RWPE2 (cell line): ENCODE measurements at regions not wholly inside any gene's neighbourhood (a gene's known extent, or its start where the extent isn't known, plus 50 kb on each side); places are given as distances from the start of the nearest gene placed in this dataset.
"Not testable (repeated sequence)": the region's sequence is repeated elsewhere in the genome, so short reads cannot be mapped to it uniquely, and the experiment has no call there.

ENCODE experiments used
- ATAC-seq: fragments of 200-7000 bp; cut with Tn5 transposase; 3 replicates; pipeline ENCODE4 v1.9.1; 2021; ENCODE audit warnings: low read depth
- DNase-seq: peaks from one replicate; pipeline ENCODE4 v3.0.0-alpha.2; 2020; ENCODE audit warnings: low spot score
- H3K27ac ChIP-seq: fragments of 450-650 bp; 2 replicates; pipeline ENCODE4 v1.5.1; 2017; ENCODE audit warnings: mild to moderate bottlenecking; ENCODE audit not compliant: poor library complexity, severe bottlenecking
- H3K27me3 ChIP-seq: fragments of 250-450 bp; sonication (Bioruptor Pico); 2 replicates; pipeline ENCODE4 v1.5.1; 2021; ENCODE audit warnings: mild to moderate bottlenecking, moderate library complexity; ENCODE audit not compliant: insufficient read depth, poor library complexity, severe bottlenecking
- H3K36me3 ChIP-seq: fragments of 250-450 bp; sonication (Bioruptor Pico); 2 replicates; pipeline ENCODE4 v1.5.1; 2020; ENCODE audit warnings: low read depth, mild to moderate bottlenecking, moderate library complexity
- H3K4me1 ChIP-seq: fragments of 250-450 bp; sonication (Bioruptor Pico); 2 replicates; pipeline ENCODE4 v1.5.1; 2021; ENCODE audit warnings: mild to moderate bottlenecking, moderate library complexity; ENCODE audit not compliant: insufficient read depth, poor library complexity, severe bottlenecking
- H3K4me3 ChIP-seq: fragments of 250-450 bp; sonication (Bioruptor Pico); 2 replicates; pipeline ENCODE4 v1.5.1; 2021; ENCODE audit warnings: mild to moderate bottlenecking, moderate library complexity; ENCODE audit not compliant: severe bottlenecking
- H3K9me3 ChIP-seq: fragments of 250-450 bp; sonication (Bioruptor Pico); 2 replicates; pipeline ENCODE4 v1.5.1; 2021; ENCODE audit warnings: mild to moderate bottlenecking, moderate library complexity; ENCODE audit not compliant: severe bottlenecking
- CTCF ChIP-seq: fragments of 450-650 bp; IDR thresholded peaks from one replicate; pipeline ENCODE4 v1.5.1; 2017; ENCODE audit warnings: mild to moderate bottlenecking, moderate library complexity; ENCODE audit not compliant: poor library complexity, severe bottlenecking

DNA sequence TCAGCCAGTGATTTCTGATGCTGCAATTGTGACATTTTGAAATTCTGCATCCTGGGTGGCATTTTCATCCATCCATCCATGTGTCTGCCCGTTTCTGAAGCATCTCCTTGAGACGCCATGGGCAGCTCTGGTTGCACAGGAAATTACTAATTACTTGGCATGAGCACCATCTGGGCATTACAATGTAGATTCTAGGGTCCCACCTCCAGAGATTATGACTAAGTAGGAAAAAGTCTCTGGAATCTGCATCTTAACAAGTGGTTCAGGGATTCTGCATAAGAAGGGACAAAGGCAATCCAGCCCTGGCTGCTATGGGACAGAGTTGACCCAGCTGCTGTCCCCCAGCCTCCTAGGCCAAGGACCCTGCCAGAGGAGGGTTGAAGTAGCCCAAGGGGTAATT is 65.3 kb downstream of the CUZD1 start:
- H3K27me3 ChIP-seq, result no peaks in the 10 kb centered on the region
- H3K27ac ChIP-seq, result no peak overlapping the region
- H3K4me1 ChIP-seq, result peaks cover 5% of the 10 kb centered on the region
- H3K4me3 ChIP-seq, result no peak overlapping the region
- H3K9me3 ChIP-seq, result no peaks in the 10 kb centered on the region
- no peaks in the 10 kb centered on the region for H3K36me3 ChIP-seq
- ATAC-seq, result peak; percentile 98
- no peak for DNase-seq
- TF ChIP-seq CTCF, result no peak

DNA sequence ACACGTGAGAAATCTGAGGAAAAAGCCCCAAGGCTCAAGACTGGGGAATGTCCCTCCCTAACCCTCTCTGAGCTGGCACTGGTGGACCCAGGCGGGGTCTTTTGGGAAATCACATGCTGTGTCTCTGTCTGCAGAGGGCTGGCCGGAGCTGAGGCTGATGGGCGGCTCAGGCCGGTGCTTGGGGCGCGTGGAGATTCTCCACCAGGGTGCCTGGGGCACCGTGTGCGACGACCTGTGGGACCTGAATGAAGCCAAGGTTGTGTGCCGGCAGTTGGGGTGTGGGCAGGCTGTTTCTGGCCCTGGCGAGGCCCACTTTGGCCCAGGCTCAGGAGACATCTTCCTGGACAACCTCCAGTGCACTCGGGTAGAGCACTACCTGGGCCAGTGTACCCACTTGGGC is 65.7 kb downstream of the CUZD1 start:
- peaks cover 5% of the 10 kb centered on the region for H3K4me1 ChIP-seq
- DNase-seq (no peak), ATAC-seq (peak; percentile 20; the same call in 2 of the 3 replicates)
- no peak for TF ChIP-seq CTCF
- no peaks in the 10 kb centered on the region for H3K27me3 ChIP-seq
- no peaks in the 10 kb centered on the region for H3K9me3 ChIP-seq
- H3K4me3 ChIP-seq, result no peak overlapping the region
- no peaks in the 10 kb centered on the region for H3K36me3 ChIP-seq
- H3K27ac ChIP-seq, result no peak overlapping the region

GRCh38 chr10:122777515-122778059 is 68.1 kb downstream of the CUZD1 start:
- DNase-seq (no peak), ATAC-seq (no peak)
- TF ChIP-seq CTCF, result no peak
- H3K27me3 ChIP-seq, result peaks cover 3% of the 10 kb centered on the region
- no peak overlapping the region for H3K27ac ChIP-seq
- no peaks in the 10 kb centered on the region for H3K9me3 ChIP-seq
- H3K4me3 ChIP-seq, result no peak overlapping the region
- peaks cover 5% of the 10 kb centered on the region for H3K4me1 ChIP-seq
- H3K36me3 ChIP-seq, result no peaks in the 10 kb centered on the region

DNA sequence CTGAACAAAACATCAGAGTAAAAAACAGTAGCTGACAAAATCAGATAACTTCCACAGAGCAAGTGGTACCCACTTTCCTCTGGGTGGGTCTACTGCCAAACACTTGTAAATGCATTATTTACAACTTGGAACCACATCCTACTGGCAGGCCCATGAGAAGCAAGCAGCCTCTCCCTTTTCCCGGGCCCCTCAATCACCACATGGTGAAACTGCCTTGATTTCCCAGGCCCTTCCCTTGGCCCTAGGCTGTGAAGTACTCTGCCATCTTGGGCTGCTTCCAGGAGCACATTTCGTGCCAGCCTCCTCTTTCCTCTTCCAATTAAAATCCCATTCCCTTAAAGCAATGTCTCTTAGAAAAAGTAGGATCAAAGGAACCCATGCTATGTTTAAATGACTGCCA is 71.4 kb downstream of the CUZD1 start:
- Histone ChIP-seq H3K4me3 (no peak overlapping the region), H3K36me3 (no peaks in the 10 kb centered on the region), H3K27ac (no peak overlapping the region), H3K9me3 (no peaks in the 10 kb centered on the region), H3K4me1 (no peaks in the 10 kb centered on the region), H3K27me3 (peaks cover 3% of the 10 kb centered on the region)
- ATAC-seq (no peak), DNase-seq (no peak)
- no peak for TF ChIP-seq CTCF

- H3K27me3 ChIP-seq, result not testable (repeated sequence)
Measured at GRCh38 chr10:122771404-122771803, 71.8 kb upstream of the C10orf120 start.

More at GRCh38 chr10:122771404-122771803, 71.8 kb upstream of the C10orf120 start:
- H3K4me3 ChIP-seq, H3K27ac ChIP-seq, H3K4me1 ChIP-seq, H3K9me3 ChIP-seq, DNase-seq, ATAC-seq, H3K36me3 ChIP-seq: not testable (repeated sequence)
